Astrocyte (in vitro differentiated cells and primary cell): ENCODE measurements at regions not wholly inside any gene's neighbourhood (a gene's known extent, or its start where the extent isn't known, plus 50 kb on each side); places are given as distances from the start of the nearest gene placed in this dataset.

Experiments
- DNase-seq: peaks from one replicate; pipeline ENCODE4 v3.0.0-alpha.2; 2010; ENCODE audit warnings: low read depth
- FAIRE-seq: peaks from 2 replicates; lab custom pipeline; 2011; peaks lifted over from hg19 to GRCh38; lab: Jason Lieb, UNC
- H2AFZ ChIP-seq: 2 replicates; pipeline ENCODE4 v1.6.0; 2012; ENCODE audit warnings: low read depth, low read length, inconsistent platforms
- H3K27ac ChIP-seq: 2 replicates; pipeline ENCODE4 v1.5.1; 2011; ENCODE audit warnings: low read depth, low read length, inconsistent platforms
- H3K27me3 ChIP-seq: 2 replicates; pipeline ENCODE4 v1.6.0; 2011; ENCODE audit warnings: low read length, inconsistent platforms; ENCODE audit not compliant: insufficient read depth
- H3K36me3 ChIP-seq: 2 replicates; pipeline ENCODE4 v1.5.1; 2011; ENCODE audit warnings: low read length, inconsistent platforms; ENCODE audit not compliant: insufficient read depth
- H3K4me1 ChIP-seq: 2 replicates; pipeline ENCODE4 v1.5.1; 2011; ENCODE audit warnings: low read length, inconsistent platforms; ENCODE audit not compliant: insufficient read depth
- H3K4me2 ChIP-seq: 2 replicates; pipeline ENCODE4 v1.6.0; 2012; ENCODE audit warnings: low read length, inconsistent platforms
- H3K4me3 ChIP-seq: 2 replicates; pipeline ENCODE4 v1.5.1; 2011; ENCODE audit warnings: low read depth, mild to moderate bottlenecking, low read length, inconsistent platforms; ENCODE audit not compliant: insufficient read depth
- H3K79me2 ChIP-seq: 2 replicates; pipeline ENCODE4 v1.6.0; 2012; ENCODE audit warnings: mild to moderate bottlenecking, low read length, inconsistent platforms; ENCODE audit not compliant: insufficient read depth
- H3K9ac ChIP-seq: 2 replicates; pipeline ENCODE4 v1.6.0; 2012; ENCODE audit warnings: mild to moderate bottlenecking, low read length, inconsistent platforms
- H3K9me3 ChIP-seq: 2 replicates; pipeline ENCODE4 v1.5.1; 2012; ENCODE audit warnings: low read depth, mild to moderate bottlenecking, low read length, inconsistent platforms; ENCODE audit not compliant: insufficient read depth
- H4K20me1 ChIP-seq: 2 replicates; pipeline ENCODE4 v1.6.0; 2012; ENCODE audit warnings: low read length, inconsistent platforms; ENCODE audit not compliant: insufficient read depth
- H3K27ac Mint-ChIP-seq: one replicate; pipeline ENCODE4 v1.8.0; 2021; ENCODE audit warnings: mild to moderate bottlenecking, mixed read lengths; ENCODE audit not compliant: unreplicated experiment
- H3K27me3 Mint-ChIP-seq: one replicate; pipeline ENCODE4 v1.8.0; 2021; ENCODE audit warnings: low read depth, mixed read lengths; ENCODE audit not compliant: unreplicated experiment
- H3K36me3 Mint-ChIP-seq: one replicate; pipeline ENCODE4 v1.8.0; 2021; ENCODE audit warnings: low read depth, mixed read lengths; ENCODE audit not compliant: unreplicated experiment
- H3K4me1 Mint-ChIP-seq: one replicate; pipeline ENCODE4 v1.8.0; 2021; ENCODE audit warnings: low read depth, mixed read lengths; ENCODE audit not compliant: unreplicated experiment
- H3K4me3 Mint-ChIP-seq: one replicate; pipeline ENCODE4 v1.8.0; 2021; ENCODE audit warnings: mild to moderate bottlenecking, moderate library complexity, mixed read lengths; ENCODE audit not compliant: unreplicated experiment
- H3K9me3 Mint-ChIP-seq: one replicate; pipeline ENCODE4 v1.8.0; 2021; ENCODE audit warnings: mild to moderate bottlenecking, mixed read lengths; ENCODE audit not compliant: unreplicated experiment
- CTCF ChIP-seq: IDR thresholded peaks from 2 replicates; pipeline ENCODE4 v1.5.1; 2011; ENCODE audit warnings: low read depth, mild to moderate bottlenecking, inconsistent platforms, low read length, moderate library complexity; ENCODE audit not compliant: insufficient read depth
- EZH2 ChIP-seq: IDR thresholded peaks from 2 replicates; pipeline ENCODE4 v1.6.1; 2012; ENCODE audit warnings: mild to moderate bottlenecking, low read length, inconsistent platforms; ENCODE audit not compliant: insufficient read depth

GRCh38 chr5:10149911-10150310, 99.8 kb downstream of the ATPSCKMT start:
- peaks cover 2% of the 10 kb centered on the region for H3K27me3 Mint-ChIP-seq
- no peak overlapping the region for H3K4me3 ChIP-seq
- no peak overlapping the region for H2AFZ ChIP-seq
- no peaks in the 10 kb centered on the region for H3K36me3 ChIP-seq
- TF ChIP-seq EZH2: no peak
- no peak for TF ChIP-seq CTCF
- H3K36me3 Mint-ChIP-seq: no peaks in the 10 kb centered on the region
- H3K9me3 ChIP-seq: no peaks in the 10 kb centered on the region
- no peak overlapping the region for H3K27ac Mint-ChIP-seq
- no peaks in the 10 kb centered on the region for H3K4me1 ChIP-seq
- H3K27ac ChIP-seq: no peak overlapping the region
- no peaks in the 10 kb centered on the region for H3K27me3 ChIP-seq
- no peaks in the 10 kb centered on the region for H3K4me1 Mint-ChIP-seq
- H3K4me2 ChIP-seq: no peak overlapping the region
- DNase-seq: no peak
- H3K79me2 ChIP-seq: no peaks in the 10 kb centered on the region
- H4K20me1 ChIP-seq: no peaks in the 10 kb centered on the region
- no peak overlapping the region for H3K9ac ChIP-seq
- no peaks in the 10 kb centered on the region for H3K9me3 Mint-ChIP-seq
- H3K4me3 Mint-ChIP-seq: no peak overlapping the region
- FAIRE-seq: no peak

- DNase-seq (peak; percentile 20), FAIRE-seq (no peak)
- Mint-ChIP-seq H3K4me1 (no peaks in the 10 kb centered on the region), H3K9me3 (no peaks in the 10 kb centered on the region), H3K27ac (no peak overlapping the region), H3K27me3 (peaks cover 2% of the 10 kb centered on the region), H3K4me3 (no peak overlapping the region), H3K36me3 (no peaks in the 10 kb centered on the region)
- TF ChIP-seq CTCF (peak; percentile 24), EZH2 (no peak)
- no peak overlapping the region for H2AFZ ChIP-seq
- no peak overlapping the region for H3K9ac ChIP-seq
- H3K4me1 ChIP-seq: no peaks in the 10 kb centered on the region
- H4K20me1 ChIP-seq: no peaks in the 10 kb centered on the region
- H3K4me3 ChIP-seq: no peak overlapping the region
- H3K9me3 ChIP-seq: no peaks in the 10 kb centered on the region
- no peaks in the 10 kb centered on the region for H3K36me3 ChIP-seq
- no peaks in the 10 kb centered on the region for H3K27me3 ChIP-seq
- no peak overlapping the region for H3K4me2 ChIP-seq
- no peak overlapping the region for H3K27ac ChIP-seq
- H3K79me2 ChIP-seq: no peaks in the 10 kb centered on the region
Measured at GRCh38 chr5:10145923-10146401, 103.7 kb downstream of the ATPSCKMT start.

DNA sequence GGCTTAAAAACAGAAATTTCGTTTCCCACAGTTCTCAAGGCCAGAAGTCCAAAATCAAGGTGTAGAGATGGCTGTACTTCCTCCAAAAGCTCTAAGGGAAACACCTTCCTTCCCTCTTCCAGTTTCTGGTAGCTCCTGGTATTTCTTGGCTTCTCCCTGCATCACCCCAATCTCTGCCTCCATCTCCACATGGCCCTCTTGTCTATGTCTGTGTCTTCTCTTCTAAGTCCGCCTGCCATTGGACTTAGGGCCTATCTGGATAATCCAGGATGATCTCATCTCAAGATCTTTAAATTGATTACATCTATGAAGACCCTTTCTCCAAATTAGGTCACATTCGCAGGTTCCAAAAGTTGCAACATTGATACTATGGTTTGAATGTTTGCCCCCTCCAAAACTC, 105.6 kb downstream of the ATPSCKMT start:
- Mint-ChIP-seq H3K27me3 (peaks cover 5% of the 10 kb centered on the region), H3K36me3 (no peaks in the 10 kb centered on the region), H3K27ac (no peak overlapping the region), H3K4me3 (no peak overlapping the region), H3K4me1 (no peaks in the 10 kb centered on the region), H3K9me3 (no peaks in the 10 kb centered on the region)
- Histone ChIP-seq H4K20me1 (no peaks in the 10 kb centered on the region), H3K4me3 (no peak overlapping the region), H3K4me2 (no peak overlapping the region), H2AFZ (no peak overlapping the region), H3K36me3 (no peaks in the 10 kb centered on the region), H3K9ac (no peak overlapping the region), H3K9me3 (no peaks in the 10 kb centered on the region), H3K27me3 (no peaks in the 10 kb centered on the region), H3K4me1 (no peaks in the 10 kb centered on the region), H3K79me2 (no peaks in the 10 kb centered on the region), H3K27ac (no peak overlapping the region)
- FAIRE-seq (no peak), DNase-seq (no peak)
- TF ChIP-seq EZH2: no peak
- no peak for TF ChIP-seq CTCF
